H9 (cell line): ENCODE measurements at regions not wholly inside any gene's neighbourhood (a gene's known extent, or its start where the extent isn't known, plus 50 kb on each side); places are given as distances from the start of the nearest gene placed in this dataset.

ENCODE experiments used
- DNase-seq: peaks from one replicate; pipeline ENCODE4 v3.0.0-alpha.2; 2017
- H2AFZ ChIP-seq: one replicate; pipeline ENCODE4 v1.6.1; 2013; ENCODE audit warnings: mild to moderate bottlenecking, low read length, control low read depth, moderate library complexity
- H2AK5ac ChIP-seq: 2 replicates; pipeline ENCODE4 v1.6.1; 2013; ENCODE audit warnings: low read length, control low read depth, mixed read lengths; ENCODE audit not compliant: insufficient read length
- H2BK120ac ChIP-seq: one replicate; pipeline ENCODE4 v1.6.1; 2013; ENCODE audit warnings: low read depth, mild to moderate bottlenecking, low read length, control low read depth, inconsistent platforms; ENCODE audit not compliant: poor library complexity, severe bottlenecking
- H2BK12ac ChIP-seq: 2 replicates; pipeline ENCODE4 v1.6.1; 2013; ENCODE audit warnings: low read length, control low read depth, mixed read lengths, low read depth; ENCODE audit not compliant: insufficient read length
- H2BK15ac ChIP-seq: 2 replicates; pipeline ENCODE4 v1.6.1; 2013; ENCODE audit warnings: low read depth, low read length, control low read depth
- H2BK20ac ChIP-seq: one replicate; pipeline ENCODE4 v1.6.1; 2013; ENCODE audit warnings: low read depth, mild to moderate bottlenecking, low read length, control low read depth, inconsistent platforms; ENCODE audit not compliant: poor library complexity, severe bottlenecking
- H2BK5ac ChIP-seq: 2 replicates; pipeline ENCODE4 v1.6.1; 2013; ENCODE audit warnings: low read length, control low read depth, mixed read lengths; ENCODE audit not compliant: insufficient read length
- H3K14ac ChIP-seq: 2 replicates; pipeline ENCODE4 v1.6.1; 2013; ENCODE audit warnings: low read length, control low read depth; ENCODE audit not compliant: insufficient read depth
- H3K18ac ChIP-seq: 2 replicates; pipeline ENCODE4 v1.6.1; 2013; ENCODE audit warnings: low read depth, mild to moderate bottlenecking, mixed read lengths, low read length, control low read depth; ENCODE audit not compliant: insufficient read length
- H3K23ac ChIP-seq: 2 replicates; pipeline ENCODE4 v1.6.1; 2013; ENCODE audit warnings: low read length, control low read depth, mixed read lengths, low read depth; ENCODE audit not compliant: insufficient read length
- H3K23me2 ChIP-seq: 2 replicates; pipeline ENCODE4 v1.6.1; 2013; ENCODE audit warnings: low read depth, mild to moderate bottlenecking, mixed read lengths, low read length, control low read depth; ENCODE audit not compliant: insufficient read length, poor library complexity, severe bottlenecking
- H3K27ac ChIP-seq: 2 replicates; pipeline ENCODE4 v1.5.1; 2013; ENCODE audit warnings: low read length, control low read depth, mixed read lengths, low read depth; ENCODE audit not compliant: insufficient read length
- H3K27me3 ChIP-seq: 2 replicates; pipeline ENCODE4 v1.6.1; 2013; ENCODE audit warnings: low read length, control low read depth, inconsistent platforms; ENCODE audit not compliant: insufficient read depth
- H3K4ac ChIP-seq: 2 replicates; pipeline ENCODE4 v1.6.1; 2013; ENCODE audit warnings: low read depth, mild to moderate bottlenecking, control low read depth, inconsistent platforms, low read length, moderate library complexity
- H3K4me1 ChIP-seq: 2 replicates; pipeline ENCODE4 v1.6.1; 2013; ENCODE audit warnings: low read length, control low read depth, inconsistent platforms; ENCODE audit not compliant: insufficient read depth
- H3K4me2 ChIP-seq: 2 replicates; pipeline ENCODE4 v1.6.1; 2013; ENCODE audit warnings: low read length, control low read depth, mixed read lengths; ENCODE audit not compliant: insufficient read length, insufficient read depth
- H3K56ac ChIP-seq: 2 replicates; pipeline ENCODE4 v1.6.1; 2013; ENCODE audit warnings: low read depth, mild to moderate bottlenecking, mixed read lengths, low read length, control low read depth; ENCODE audit not compliant: insufficient read length
- H3K79me1 ChIP-seq: 2 replicates; pipeline ENCODE4 v1.6.1; 2013; ENCODE audit warnings: low read depth, mild to moderate bottlenecking, moderate library complexity, low read length, control low read depth, inconsistent platforms; ENCODE audit not compliant: insufficient read depth, poor library complexity, severe bottlenecking
- H3K79me2 ChIP-seq: 2 replicates; pipeline ENCODE4 v1.6.1; 2013; ENCODE audit warnings: low read length, control low read depth, inconsistent platforms; ENCODE audit not compliant: insufficient read depth
- H3K9ac ChIP-seq: 2 replicates; pipeline ENCODE4 v1.6.1; 2013; ENCODE audit warnings: low read length, control low read depth, mixed read lengths; ENCODE audit not compliant: insufficient read length; ENCODE audit errors: extremely low read depth
- H3K9me3 ChIP-seq: one replicate; pipeline ENCODE4 v1.6.1; 2013; ENCODE audit warnings: low read depth, low read length, inconsistent platforms; ENCODE audit not compliant: control insufficient read depth
- H3T11ph ChIP-seq: one replicate; pipeline ENCODE4 v1.6.1; 2013; ENCODE audit warnings: mild to moderate bottlenecking, low read length, control low read depth, inconsistent platforms
- H4K20me1 ChIP-seq: one replicate; pipeline ENCODE4 v1.6.1; 2013; ENCODE audit not compliant: control insufficient read depth, insufficient read length, insufficient read depth
- H4K5ac ChIP-seq: 2 replicates; pipeline ENCODE4 v1.6.1; 2013; ENCODE audit warnings: low read depth, mild to moderate bottlenecking, mixed read lengths, low read length, control low read depth; ENCODE audit not compliant: insufficient read length
- H4K8ac ChIP-seq: replicated peaks from 2 replicates; pipeline ENCODE4 v1.6.1; 2013; ENCODE audit warnings: low read length, control low read depth, mixed read lengths, low read depth; ENCODE audit not compliant: insufficient read length
- H4K91ac ChIP-seq: 2 replicates; pipeline ENCODE4 v1.6.1; 2013; ENCODE audit warnings: low read depth, mild to moderate bottlenecking, moderate library complexity, mixed read lengths, low read length, control low read depth; ENCODE audit not compliant: insufficient read length
- H3K27ac Mint-ChIP-seq, 3 experiments: 2 replicates in 2 of 3; 3 replicates in 1 of 3; pipeline ENCODE4 v1.8.0; 2020 to 2021; ENCODE audit warnings: mixed read lengths in 3 of 3, mild to moderate bottlenecking in 1 of 3, moderate library complexity in 1 of 3
- H3K27me3 Mint-ChIP-seq: 2 replicates; pipeline ENCODE4 v1.8.0; 2021; ENCODE audit warnings: low read depth, mild to moderate bottlenecking, moderate library complexity, mixed read lengths
- H3K36me3 Mint-ChIP-seq, 3 experiments: 2 replicates in 2 of 3; 3 replicates in 1 of 3; pipeline ENCODE4 v1.8.0; 2020 to 2021; ENCODE audit warnings: low read depth in 3 of 3, mixed read lengths in 3 of 3; ENCODE audit not compliant: insufficient read depth in 1 of 3
- H3K4me1 Mint-ChIP-seq, 2 experiments: 2 replicates each; pipeline ENCODE4 v1.8.0; 2020; ENCODE audit warnings: mixed read lengths in 2 of 2
- H3K4me3 Mint-ChIP-seq, 2 experiments: 2 replicates in 1 of 2; 3 replicates in 1 of 2; pipeline ENCODE4 v1.8.0; 2020 to 2021; ENCODE audit warnings: mild to moderate bottlenecking in 2 of 2, mixed read lengths in 2 of 2, moderate library complexity in 1 of 2
- H3K9me3 Mint-ChIP-seq, 2 experiments: 2 replicates in 1 of 2; 3 replicates in 1 of 2; pipeline ENCODE4 v1.8.0; 2020; ENCODE audit warnings: mild to moderate bottlenecking in 2 of 2, mixed read lengths in 2 of 2, moderate library complexity in 1 of 2
- WGBS: extraction: QIAGEN DNeasy Blood & Tissue Kit; methylation state at CpG from one replicate; pipeline ENCODE4 v1.1.7; 2013; ENCODE audit warnings: missing lambda C conversion rate, low lambda C conversion rate, mixed read lengths; ENCODE audit not compliant: insufficient read length; ENCODE audit errors: extremely low coverage; 5-methylcytosine and 5-hydroxymethylcytosine counted together
- TF ChIP-seq, protein P1 (sequence below): fragments of 200-600 bp; sonication (generic); conservative IDR thresholded peaks from 3 replicates; pipeline ENCODE4 v1.8.0; 2021; ENCODE audit warnings: antibody characterized with exemption, mild to moderate bottlenecking

DNA sequence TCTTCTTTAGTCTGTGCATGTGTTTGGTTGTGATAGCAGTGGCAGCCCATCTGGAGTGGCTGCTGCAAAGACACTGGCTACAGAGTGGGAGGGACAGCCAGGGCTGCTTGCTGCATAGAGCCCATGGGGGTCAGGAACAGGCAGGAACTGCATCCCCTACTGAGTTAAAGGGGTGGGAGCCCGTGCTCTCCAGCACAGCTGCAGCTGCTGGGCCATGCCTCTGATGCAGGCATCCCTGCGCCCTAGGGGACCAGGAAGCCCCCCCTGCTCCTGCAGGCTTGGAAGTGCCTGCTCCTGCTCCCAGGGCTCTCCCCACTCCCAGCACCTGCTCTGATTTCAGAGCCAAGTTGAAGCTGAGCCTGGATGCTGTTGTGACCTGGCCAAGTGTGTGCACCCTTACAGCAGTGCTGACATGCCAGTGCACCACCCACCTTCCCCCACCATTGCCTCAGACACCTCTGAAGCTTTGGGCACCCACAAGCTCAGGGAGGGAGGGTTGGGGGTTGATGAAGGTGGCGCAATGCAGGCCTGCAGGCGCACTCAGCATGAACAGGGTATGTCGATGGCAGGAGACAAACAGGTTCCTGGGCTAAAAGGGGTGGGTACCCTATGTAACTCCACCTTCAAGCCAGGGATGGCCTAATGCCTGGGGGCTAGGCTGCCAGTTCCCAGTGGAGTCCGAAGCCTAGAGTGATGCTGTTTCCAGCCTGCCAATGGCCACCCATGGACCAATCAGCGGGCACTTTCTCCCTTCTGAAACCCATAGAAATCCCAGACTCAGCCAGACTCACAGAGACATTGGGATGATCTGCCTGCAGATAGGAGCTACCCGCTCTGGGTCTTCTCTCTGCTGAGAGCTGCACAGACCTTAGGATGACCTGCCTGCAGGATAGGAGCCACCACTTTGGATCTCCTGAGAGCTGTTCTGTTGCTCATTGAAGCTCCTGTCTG is 919.9 kb upstream of the MIR17HG start:
- Mint-ChIP-seq H3K4me3 (no peak overlapping the region), H3K36me3 (no peaks in the 10 kb centered on the region), H3K27me3 (no peaks in the 10 kb centered on the region), H3K4me1 (no peaks in the 10 kb centered on the region; a peak in 1 of 4 replicates), H3K9me3 (no peaks in the 10 kb centered on the region), H3K27ac (no peak overlapping the region)
- Histone ChIP-seq H3K27me3 (no peaks in the 10 kb centered on the region), H2BK5ac (no peak overlapping the region), H3K9me3 (no peaks in the 10 kb centered on the region), H4K91ac (no peak overlapping the region), H2BK20ac (no peak overlapping the region), H3K79me1 (no peaks in the 10 kb centered on the region), H3K56ac (no peak overlapping the region), H3K18ac (no peak overlapping the region), H3K23ac (no peak overlapping the region), H3K23me2 (no peaks in the 10 kb centered on the region), H3K27ac (no peak overlapping the region), H3K4me1 (no peaks in the 10 kb centered on the region), H2BK15ac (no peak overlapping the region), H3K4me2 (no peak overlapping the region), H4K5ac (no peak overlapping the region), H4K20me1 (no peaks in the 10 kb centered on the region), H2BK12ac (no peak overlapping the region), H4K8ac (no peak overlapping the region), H2BK120ac (no peak overlapping the region), H3K14ac (no peak overlapping the region), H3K4ac (no peak overlapping the region), H3K79me2 (no peaks in the 10 kb centered on the region), H3T11ph (no peak overlapping the region), H2AFZ (no peak overlapping the region), H3K9ac (no peak overlapping the region), H2AK5ac (no peak overlapping the region)
- peak; percentile 42 for DNase-seq
- TF ChIP-seq, protein P1, sequence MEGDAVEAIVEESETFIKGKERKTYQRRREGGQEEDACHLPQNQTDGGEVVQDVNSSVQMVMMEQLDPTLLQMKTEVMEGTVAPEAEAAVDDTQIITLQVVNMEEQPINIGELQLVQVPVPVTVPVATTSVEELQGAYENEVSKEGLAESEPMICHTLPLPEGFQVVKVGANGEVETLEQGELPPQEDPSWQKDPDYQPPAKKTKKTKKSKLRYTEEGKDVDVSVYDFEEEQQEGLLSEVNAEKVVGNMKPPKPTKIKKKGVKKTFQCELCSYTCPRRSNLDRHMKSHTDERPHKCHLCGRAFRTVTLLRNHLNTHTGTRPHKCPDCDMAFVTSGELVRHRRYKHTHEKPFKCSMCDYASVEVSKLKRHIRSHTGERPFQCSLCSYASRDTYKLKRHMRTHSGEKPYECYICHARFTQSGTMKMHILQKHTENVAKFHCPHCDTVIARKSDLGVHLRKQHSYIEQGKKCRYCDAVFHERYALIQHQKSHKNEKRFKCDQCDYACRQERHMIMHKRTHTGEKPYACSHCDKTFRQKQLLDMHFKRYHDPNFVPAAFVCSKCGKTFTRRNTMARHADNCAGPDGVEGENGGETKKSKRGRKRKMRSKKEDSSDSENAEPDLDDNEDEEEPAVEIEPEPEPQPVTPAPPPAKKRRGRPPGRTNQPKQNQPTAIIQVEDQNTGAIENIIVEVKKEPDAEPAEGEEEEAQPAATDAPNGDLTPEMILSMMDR = no peak
- WGBS = no CpG with 5 or more reads among the region's 8 CpGs
